ENCODE measurements at regions not wholly inside any gene's neighbourhood (a gene's known extent, or its start where the extent isn't known, plus 50 kb on each side); places are given as distances from the start of the nearest gene placed in this dataset.

DNA sequence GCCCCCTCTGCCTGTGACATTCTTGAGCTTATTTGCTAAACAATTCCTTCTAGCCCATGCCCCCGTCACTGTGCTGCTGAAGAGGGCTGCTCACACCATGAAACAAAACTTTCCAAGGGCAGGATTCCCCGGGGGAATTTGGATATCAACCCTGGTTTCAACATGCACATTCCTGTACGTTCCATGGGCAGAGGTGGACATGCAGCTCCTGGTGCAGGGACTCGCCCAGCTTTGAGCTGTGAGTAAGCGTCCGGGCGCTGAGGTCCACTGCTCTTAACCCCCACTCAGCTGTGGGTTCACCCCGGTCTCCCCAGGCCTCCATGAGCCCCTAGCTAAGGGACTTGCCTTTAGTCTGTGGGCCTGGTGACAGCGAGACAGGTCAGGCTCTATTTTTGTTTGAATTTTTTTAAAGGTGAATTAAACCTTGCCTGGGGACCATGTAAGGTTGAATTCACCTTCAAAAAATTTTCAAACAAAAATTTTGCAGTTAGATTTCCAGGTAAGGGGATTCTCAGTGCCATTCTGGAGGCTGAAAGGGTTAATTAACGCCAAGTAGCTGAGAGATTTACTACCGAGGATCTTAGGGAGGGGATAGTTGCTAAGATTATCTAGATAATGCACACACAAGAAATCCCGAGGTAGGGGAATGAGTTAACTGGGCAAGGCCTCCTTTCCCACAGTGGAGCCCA is 70.3 kb upstream of the SLC22A23 start:
- WGBS, 4 donors = 69 to 71% (median 70%) methylated on average over 12 of the region's 12 CpGs
- DNase-seq = no peak
- Histone ChIP-seq H3K36me3 (replicated peaks in 1 of 2) (no peaks in the 10 kb centered on the region), H3K4me3 (no peak overlapping the region), H3K27me3 (no peaks in the 10 kb centered on the region), H3K9me3 (replicated peaks in 1 of 3) (no peaks in the 10 kb centered on the region), H3K27ac (no peak overlapping the region), H3K4me1 (replicated peaks in 1 of 2) (no peaks in the 10 kb centered on the region)
- intact Hi-C loops (cut with DNase I) = no loop called here
- TF ChIP-seq, protein P1, sequence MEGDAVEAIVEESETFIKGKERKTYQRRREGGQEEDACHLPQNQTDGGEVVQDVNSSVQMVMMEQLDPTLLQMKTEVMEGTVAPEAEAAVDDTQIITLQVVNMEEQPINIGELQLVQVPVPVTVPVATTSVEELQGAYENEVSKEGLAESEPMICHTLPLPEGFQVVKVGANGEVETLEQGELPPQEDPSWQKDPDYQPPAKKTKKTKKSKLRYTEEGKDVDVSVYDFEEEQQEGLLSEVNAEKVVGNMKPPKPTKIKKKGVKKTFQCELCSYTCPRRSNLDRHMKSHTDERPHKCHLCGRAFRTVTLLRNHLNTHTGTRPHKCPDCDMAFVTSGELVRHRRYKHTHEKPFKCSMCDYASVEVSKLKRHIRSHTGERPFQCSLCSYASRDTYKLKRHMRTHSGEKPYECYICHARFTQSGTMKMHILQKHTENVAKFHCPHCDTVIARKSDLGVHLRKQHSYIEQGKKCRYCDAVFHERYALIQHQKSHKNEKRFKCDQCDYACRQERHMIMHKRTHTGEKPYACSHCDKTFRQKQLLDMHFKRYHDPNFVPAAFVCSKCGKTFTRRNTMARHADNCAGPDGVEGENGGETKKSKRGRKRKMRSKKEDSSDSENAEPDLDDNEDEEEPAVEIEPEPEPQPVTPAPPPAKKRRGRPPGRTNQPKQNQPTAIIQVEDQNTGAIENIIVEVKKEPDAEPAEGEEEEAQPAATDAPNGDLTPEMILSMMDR (IDR thresholded peaks at IDR 0.05) = no peak
- no peak for TF ChIP-seq POLR2A (IDR thresholded peaks at IDR 0.05)

DNA sequence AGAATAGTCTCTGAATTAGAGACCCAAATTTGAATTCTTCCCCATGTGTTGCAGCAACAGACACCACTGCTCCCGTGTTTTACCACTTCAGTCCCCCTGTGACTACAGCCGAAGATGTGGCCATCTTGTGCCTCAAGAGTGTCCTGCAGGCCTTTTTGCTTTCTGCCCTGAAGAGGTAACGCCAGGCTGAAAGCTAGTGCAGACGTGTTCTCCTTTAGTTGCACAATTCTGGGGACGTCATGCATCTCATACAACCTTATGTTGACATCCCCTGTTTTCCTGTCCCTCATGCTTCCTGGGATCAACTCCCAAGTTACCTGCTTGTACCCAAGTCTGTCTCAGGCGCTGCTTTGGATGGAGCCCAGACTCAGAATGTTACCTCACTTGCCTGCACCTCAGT is 69.1 kb upstream of the SLC22A23 start:
- H3K4me3 ChIP-seq = no peak overlapping the region
- WGBS, 4 donors = 75 to 86% (median 84%) methylated on average over 6 of the region's 6 CpGs
- H3K27ac ChIP-seq = no peak overlapping the region
- intact Hi-C loops (cut with DNase I) = no loop called here
- no peak for DNase-seq
- TF ChIP-seq, protein P1 (IDR thresholded peaks at IDR 0.05) = no peak
- TF ChIP-seq POLR2A (IDR thresholded peaks at IDR 0.05) = no peak
- H3K9me3 ChIP-seq (replicated peaks in 1 of 3) = no peaks in the 10 kb centered on the region
- no peaks in the 10 kb centered on the region for H3K27me3 ChIP-seq
- H3K36me3 ChIP-seq (replicated peaks in 1 of 2) = no peaks in the 10 kb centered on the region
- H3K4me1 ChIP-seq (replicated peaks in 1 of 2) = no peaks in the 10 kb centered on the region

DNA sequence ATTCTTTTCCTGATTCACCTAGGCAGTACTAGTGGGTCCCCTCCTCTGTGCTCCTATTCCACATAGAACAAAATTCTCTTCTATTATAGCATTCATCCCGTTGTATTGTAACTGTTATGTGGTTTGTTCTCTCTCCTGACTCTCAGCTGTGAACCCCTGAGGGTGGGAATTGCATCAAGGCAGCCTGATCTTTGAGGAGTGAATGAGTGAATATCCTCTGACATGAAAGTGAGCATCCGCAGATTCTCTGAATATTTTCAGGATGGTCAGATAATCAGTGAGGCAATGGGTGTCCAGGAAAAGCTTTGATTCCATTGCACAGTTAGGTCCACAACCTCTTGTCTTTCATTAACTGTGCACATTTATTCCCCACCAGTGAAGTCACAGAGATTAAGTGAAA is 67.6 kb upstream of the SLC22A23 start:
- intact Hi-C loops (cut with DNase I) = no loop called here
- TF ChIP-seq, protein P1 (IDR thresholded peaks at IDR 0.05) = no peak
- no peak for TF ChIP-seq POLR2A (IDR thresholded peaks at IDR 0.05)
- Histone ChIP-seq H3K4me3 (no peak overlapping the region), H3K9me3 (replicated peaks in 1 of 3) (no peaks in the 10 kb centered on the region), H3K36me3 (replicated peaks in 1 of 2) (no peaks in the 10 kb centered on the region), H3K27ac (no peak overlapping the region), H3K27me3 (no peaks in the 10 kb centered on the region), H3K4me1 (replicated peaks in 1 of 2) (no peaks in the 10 kb centered on the region)
- 74 to 88% (median 78%) methylated on average over 2 of the region's 2 CpGs for WGBS, 4 donors
- DNase-seq = no peak

DNA sequence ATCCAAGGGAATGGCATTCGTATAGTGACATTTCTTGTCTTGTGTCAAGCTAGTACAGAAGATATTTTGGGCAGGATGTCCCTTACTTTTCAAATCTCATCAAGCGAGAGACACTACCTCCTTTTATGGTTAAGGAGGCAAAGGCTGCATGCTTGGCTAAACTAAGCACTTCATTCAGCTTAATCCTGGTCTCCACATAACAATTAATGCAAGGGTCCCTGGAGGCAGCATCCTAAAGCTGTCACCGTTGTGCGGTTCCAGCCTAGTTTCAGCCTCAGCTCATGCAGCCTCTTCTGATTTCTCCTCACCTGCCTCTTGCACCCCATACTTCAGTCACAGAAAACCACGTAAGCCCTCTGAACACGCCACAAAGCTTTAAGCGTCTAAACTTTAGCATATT is 67.1 kb upstream of the SLC22A23 start:
- H3K27ac ChIP-seq = no peak overlapping the region
- 79 to 92% (median 89%) methylated on average over 7 of the region's 7 CpGs for WGBS, 4 donors
- DNase-seq = no peak
- TF ChIP-seq POLR2A (IDR thresholded peaks at IDR 0.05) = no peak
- TF ChIP-seq, protein P1 (IDR thresholded peaks at IDR 0.05) = no peak
- no peaks in the 10 kb centered on the region for H3K27me3 ChIP-seq
- no peak overlapping the region for H3K4me3 ChIP-seq
- intact Hi-C loops (cut with DNase I) = no loop called here
- H3K9me3 ChIP-seq (replicated peaks in 1 of 3) = no peaks in the 10 kb centered on the region
- H3K36me3 ChIP-seq (replicated peaks in 1 of 2) = no peaks in the 10 kb centered on the region
- H3K4me1 ChIP-seq (replicated peaks in 1 of 2) = no peaks in the 10 kb centered on the region
